H1 (cell line): ENCODE measurements at regions not wholly inside any gene's neighbourhood (a gene's known extent, or its start where the extent isn't known, plus 50 kb on each side); places are given as distances from the start of the nearest gene placed in this dataset.

Experiments
- CTCF ChIA-PET: fragments of 300-600 bp; sonication (Branson Sonifier 250); formaldehyde crosslinking; loops from one replicate; lab custom pipeline; 2021; ENCODE audit not compliant: partially characterized antibody; lab: Charles Lee
- POLR2A ChIA-PET: fragments of 300-600 bp; sonication (Branson Sonifier 250); formaldehyde crosslinking; loops from one replicate; lab custom pipeline; 2021; ENCODE audit warnings: inconsistent platforms; ENCODE audit not compliant: partially characterized antibody; lab: Charles Lee
- DNase-seq, 2 experiments: peaks; one replicate each; pipeline versions ENCODE4 v3.0.0 to v3.0.0-alpha.2; 2010 to 2022; ENCODE audit warnings: low spot score in 2 of 2, low read depth in 1 of 2, mixed read lengths in 1 of 2
- FAIRE-seq: peaks from 2 replicates; lab custom pipeline; 2011; peaks lifted over from hg19 to GRCh38; lab: Jason Lieb, UNC
- H2AFZ ChIP-seq: 2 replicates; pipeline ENCODE4 v1.8.1; 2012; ENCODE audit warnings: low read length, inconsistent platforms
- H2AK5ac ChIP-seq: 2 replicates; pipeline ENCODE4 v1.6.1; 2013; ENCODE audit warnings: low read depth, low read length
- H2BK120ac ChIP-seq: replicated peaks from 2 replicates; pipeline ENCODE3; 2013; ENCODE audit warnings: low read depth, low read length, inconsistent platforms
- H2BK12ac ChIP-seq: 2 replicates; pipeline ENCODE4 v1.6.1; 2013; ENCODE audit warnings: low read depth, low read length
- H2BK15ac ChIP-seq: 2 replicates; pipeline ENCODE4 v1.6.1; 2013; ENCODE audit warnings: low read length
- H2BK20ac ChIP-seq: 2 replicates; pipeline ENCODE4 v1.6.1; 2013; ENCODE audit warnings: low read length
- H2BK5ac ChIP-seq: 2 replicates; pipeline ENCODE4 v1.6.1; 2013; ENCODE audit warnings: low read depth, low read length
- H3K14ac ChIP-seq: 2 replicates; pipeline ENCODE4 v1.6.1; 2013; ENCODE audit warnings: inconsistent platforms; ENCODE audit not compliant: insufficient read length
- H3K18ac ChIP-seq: 2 replicates; pipeline ENCODE4 v1.6.1; 2013; ENCODE audit warnings: low read length; ENCODE audit errors: extremely low read depth
- H3K23ac ChIP-seq: 2 replicates; pipeline ENCODE4 v1.6.1; 2013; ENCODE audit warnings: inconsistent platforms; ENCODE audit not compliant: insufficient read length
- H3K23me2 ChIP-seq: 2 replicates; pipeline ENCODE4 v1.6.1; 2013; ENCODE audit warnings: low read depth, low read length
- H3K27ac ChIP-seq: 2 replicates; pipeline ENCODE4 v1.6.1; 2011; ENCODE audit warnings: low read depth, low read length, inconsistent platforms
- H3K27me3 ChIP-seq, 4 experiments: replicated peaks in 1 of 4; 1 replicate in 1 of 4; 2 replicates in 3 of 4; pipeline versions ENCODE4 v1.6.1 to v1.8.1; 2011 to 2013; ENCODE audit warnings: low read length in 3 of 4, mild to moderate bottlenecking in 3 of 4, inconsistent platforms in 2 of 4, mixed read lengths in 2 of 4, moderate library complexity in 1 of 4; ENCODE audit not compliant: control insufficient read depth in 3 of 4, insufficient read depth in 3 of 4; ENCODE audit errors: extremely low read depth in 1 of 4
- H3K36me3 ChIP-seq, 4 experiments: 2 replicates each; pipeline versions ENCODE4 v1.6.1 to v1.8.1; 2011 to 2013; ENCODE audit warnings: mild to moderate bottlenecking in 4 of 4, low read length in 3 of 4, moderate library complexity in 2 of 4, control low read depth in 1 of 4, inconsistent platforms in 1 of 4; ENCODE audit not compliant: insufficient read depth in 4 of 4, control insufficient read depth in 2 of 4
- H3K4ac ChIP-seq: replicated peaks from 2 replicates; pipeline ENCODE3; 2013; ENCODE audit warnings: low read length, low read depth, mixed read lengths, inconsistent platforms; ENCODE audit not compliant: insufficient read length
- H3K4me1 ChIP-seq, 4 experiments: replicated peaks in 1 of 4; 1 replicate in 1 of 4; 2 replicates in 3 of 4; pipeline versions ENCODE4 v1.6.1 to v1.8.1; 2011 to 2013; ENCODE audit warnings: low read length in 3 of 4, inconsistent platforms in 2 of 4, mixed read lengths in 1 of 4; ENCODE audit not compliant: insufficient read depth in 4 of 4, control insufficient read depth in 3 of 4
- H3K4me2 ChIP-seq, 2 experiments: 2 replicates each; pipeline versions ENCODE4 v1.6.1 to v1.8.1; 2011 to 2013; ENCODE audit warnings: low read depth in 2 of 2, low read length in 2 of 2, control low read depth in 1 of 2, inconsistent platforms in 1 of 2, mild to moderate bottlenecking in 1 of 2; ENCODE audit not compliant: insufficient read depth in 1 of 2
- H3K4me3 ChIP-seq, 4 experiments: fragments of 200-600, 300-600 bp in 1 of 4; sonication (generic), shearing (Covaris generic), sonication (Bioruptor Twin) in 1 of 4; 2 replicates each; pipeline versions ENCODE4 v1.5.1 to v1.8.1; 2011 to 2016; ENCODE audit warnings: low read length in 4 of 4, low read depth in 3 of 4, control low read depth in 2 of 4, inconsistent platforms in 2 of 4, mild to moderate bottlenecking in 2 of 4, mixed read lengths in 1 of 4, moderate library complexity in 1 of 4; ENCODE audit not compliant: insufficient read depth in 2 of 4; ENCODE audit errors: extremely low read depth in 1 of 4
- H3K56ac ChIP-seq: replicated peaks from 2 replicates; pipeline ENCODE3; 2013; ENCODE audit warnings: low read depth, mild to moderate bottlenecking, mixed read lengths, low read length, inconsistent platforms; ENCODE audit not compliant: insufficient read length
- H3K79me1 ChIP-seq: 2 replicates; pipeline ENCODE4 v1.6.1; 2013; ENCODE audit warnings: low read depth, low read length, control low read depth
- H3K79me2 ChIP-seq, 2 experiments: 2 replicates each; pipeline versions ENCODE4 v1.6.1 to v1.8.1; 2012 to 2013; ENCODE audit warnings: low read length in 2 of 2, mild to moderate bottlenecking in 2 of 2, inconsistent platforms in 1 of 2; ENCODE audit not compliant: insufficient read depth in 2 of 2, control insufficient read depth in 1 of 2
- H3K9ac ChIP-seq, 4 experiments: replicated peaks in 1 of 4; 1 replicate in 1 of 4; 2 replicates in 3 of 4; pipeline versions ENCODE4 v1.6.1 to v1.8.1; 2011 to 2013; ENCODE audit warnings: low read depth in 3 of 4, low read length in 3 of 4, control low read depth in 2 of 4, mild to moderate bottlenecking in 2 of 4, moderate library complexity in 2 of 4, inconsistent platforms in 1 of 4; ENCODE audit errors: extremely low read depth in 1 of 4
- H3K9me3 ChIP-seq, 2 experiments: 2 replicates each; pipeline versions ENCODE4 v1.6.1 to v1.8.1; 2012 to 2013; ENCODE audit warnings: mild to moderate bottlenecking in 2 of 2, moderate library complexity in 2 of 2, control low read depth in 1 of 2, inconsistent platforms in 1 of 2, low read depth in 1 of 2, low read length in 1 of 2, mixed read lengths in 1 of 2; ENCODE audit not compliant: insufficient read depth in 2 of 2
- H4K20me1 ChIP-seq, 2 experiments: replicated peaks in 1 of 2; 2 replicates each; pipeline versions ENCODE3 to v1.8.1; 2011 to 2013; ENCODE audit warnings: inconsistent platforms in 2 of 2, low read length in 2 of 2, mild to moderate bottlenecking in 1 of 2; ENCODE audit not compliant: insufficient read depth in 2 of 2, control insufficient read depth in 1 of 2
- H4K5ac ChIP-seq: 2 replicates; pipeline ENCODE4 v1.6.1; 2013; ENCODE audit warnings: low read length, low read depth, mixed read lengths, inconsistent platforms; ENCODE audit not compliant: insufficient read length
- H4K8ac ChIP-seq: 2 replicates; pipeline ENCODE4 v1.8.0; 2013; ENCODE audit warnings: mild to moderate bottlenecking, moderate library complexity, low read length, inconsistent platforms; ENCODE audit not compliant: insufficient read depth; ENCODE audit errors: extremely low read depth
- H4K91ac ChIP-seq: replicated peaks from 2 replicates; pipeline ENCODE3; 2013; ENCODE audit warnings: low read length, mixed read lengths, inconsistent platforms; ENCODE audit not compliant: insufficient read length
- BCL11A ChIP-seq, 2 experiments: IDR thresholded peaks; one replicate each; pipeline ENCODE4 v1.6.1; 2011; ENCODE audit warnings: low read depth in 2 of 2, low read length in 2 of 2, mild to moderate bottlenecking in 2 of 2
- E2F6 ChIP-seq: IDR thresholded peaks from 2 replicates; pipeline ENCODE4 v1.6.1; 2012; ENCODE audit warnings: inconsistent platforms
- EGR1 ChIP-seq: IDR thresholded peaks from 2 replicates; pipeline ENCODE4 v1.6.1; 2011; ENCODE audit warnings: low read depth, low read length, borderline replicate concordance
- FOSL1 ChIP-seq: IDR thresholded peaks from 2 replicates; pipeline ENCODE4 v1.6.1; 2011; ENCODE audit warnings: mild to moderate bottlenecking, low read depth, low read length, moderate library complexity; ENCODE audit not compliant: insufficient read depth
- HDAC2 ChIP-seq, 2 experiments: fragments of 300-600 bp in 1 of 2; sonication (generic) in 1 of 2; IDR thresholded peaks; 2 replicates each; pipeline ENCODE4 v1.6.1; 2011 to 2012; ENCODE audit warnings: low read depth in 2 of 2, low read length in 2 of 2, mild to moderate bottlenecking in 2 of 2, moderate library complexity in 2 of 2, borderline replicate concordance in 1 of 2, inconsistent platforms in 1 of 2
- KDM1A ChIP-seq: fragments of 200-600, 300-600 bp; sonication (generic); IDR thresholded peaks from 2 replicates; pipeline ENCODE4 v1.7.1; 2016; ENCODE audit warnings: mild to moderate bottlenecking, low read length, borderline replicate concordance
- RBBP5 ChIP-seq: IDR thresholded peaks from 2 replicates; pipeline ENCODE4 v1.7.1; 2012; ENCODE audit warnings: low read depth, mild to moderate bottlenecking, inconsistent platforms, low read length, moderate library complexity, borderline replicate concordance
- SUZ12 ChIP-seq: fragments of 200-600 bp; sonication (generic); IDR thresholded peaks from 2 replicates; pipeline ENCODE4 v1.6.1; 2012; ENCODE audit warnings: mild to moderate bottlenecking, inconsistent platforms, low read length, moderate library complexity, mixed read lengths
- USF2 ChIP-seq: IDR thresholded peaks from 2 replicates; pipeline ENCODE4 v1.6.1; 2011; ENCODE audit warnings: low read length, improper control_type of control experiment
- WGBS, 2 experiments: shearing (Covaris generic) in 1 of 2; methylation state at CpG; one replicate each; pipeline versions ENCODE4 v1.1.6 to v1.1.7; 2013 to 2015; ENCODE audit warnings: low lambda C conversion rate in 2 of 2, mixed read lengths in 2 of 2, inconsistent platforms in 1 of 2, low coverage in 1 of 2, missing lambda C conversion rate in 1 of 2; ENCODE audit not compliant: insufficient replicate concordance in 2 of 2, insufficient coverage in 1 of 2, insufficient read length in 1 of 2; ENCODE audit errors: extremely low coverage in 1 of 2, missing lambda C conversion rate in 1 of 2; 5-methylcytosine and 5-hydroxymethylcytosine counted together

GRCh38 chr1:37255868-37256267, 218.5 kb upstream of the ZC3H12A start:
- POLR2A ChIA-PET = interaction anchor here (0.8 to 1.8 kb wide), 6 partner anchors 11 to 218 kb away, joined by 3 to 6 read pairs (median 4); no protein-coding TSS in a partner anchor
- Histone ChIP-seq H3K79me2 (no peaks in the 10 kb centered on the region), H3K79me1 (no peaks in the 10 kb centered on the region), H2BK15ac (no peak overlapping the region), H4K91ac (no peak overlapping the region), H2BK5ac (no peak overlapping the region), H3K56ac (no peak overlapping the region), H4K5ac (no peak overlapping the region), H2BK20ac (no peak overlapping the region), H3K36me3 (no peaks in the 10 kb centered on the region), H3K23ac (no peak overlapping the region), H3K23me2 (peaks cover 5% of the 10 kb centered on the region), H3K14ac (no peak overlapping the region), H3K4me1 (peaks cover 0 to 13% (median 4%) of the 10 kb centered on the region in 4 experiments; a peak in 5 of 7 replicates), H2AFZ (no peak overlapping the region), H2AK5ac (no peak overlapping the region), H3K18ac (0 out of 2 replicates have a peak overlapping the region, but pooled peaks have one; percentile 4), H3K27ac (no peak overlapping the region), H2BK12ac (no peak overlapping the region), H3K9ac (no peak overlapping the region), H3K9me3 (no peaks in the 10 kb centered on the region), H2BK120ac (no peak overlapping the region), H4K20me1 (no peaks in the 10 kb centered on the region), H4K8ac (no peak overlapping the region), H3K4me2 (peak overlapping the region; percentile 59 to 79), H3K4me3 (peak overlapping the region in 2 of 4 experiments; percentile 0 to 42; a peak in 4 of 8 replicates), H3K27me3 (peaks cover 0 to 7% (median 1%) of the 10 kb centered on the region in 4 experiments; a peak in 2 of 7 replicates), H3K4ac (no peak overlapping the region)
- DNase-seq = no peak
- 33 to 100% methylated on average over 1 to 2 of the region's 5 CpGs for WGBS, 2 experiments
- no peak for FAIRE-seq
- CTCF ChIA-PET = interaction anchor here (0.7 to 3.8 kb wide), 22 partner anchors 10 to 1007 kb away, joined by 3 to 20 read pairs (median 4); no protein-coding TSS in a partner anchor
- TF ChIP-seq USF2 (no peak), SUZ12 (no peak), FOSL1 (no peak), RBBP5 (no peak), BCL11A (IDR thresholded peaks at IDR 0.05; ENCODE audit: low read depth in 2 of 2, low read length in 2 of 2) (no peak), E2F6 (no peak), EGR1 (no peak), HDAC2 (IDR thresholded peaks at IDR 0.05; ENCODE audit: borderline replicate concordance in 1 of 2, low read depth in 2 of 2, low read length in 2 of 2) (no peak), KDM1A (no peak)
